HepG2 (cell line): ENCODE measurements at regions not wholly inside any gene's neighbourhood (a gene's known extent, or its start where the extent isn't known, plus 50 kb on each side); places are given as distances from the start of the nearest gene placed in this dataset.

Experiments
- ADNP ChIP-seq: sonication (generic); formaldehyde crosslinking; IDR thresholded peaks from 2 replicates; pipeline ENCODE4 v1.4.0; 2020; ENCODE audit warnings: missing genetic modification reagents
- GABPB1 ChIP-seq: IDR thresholded peaks from 2 replicates; pipeline ENCODE4 v1.6.1; 2016; ENCODE audit warnings: mild to moderate bottlenecking, missing genetic modification reagents, moderate library complexity, missing compliant biosample characterization
- GZF1 ChIP-seq: sonication (generic); formaldehyde crosslinking; IDR thresholded peaks from 2 replicates; pipeline ENCODE4 v1.5.1; 2020; ENCODE audit warnings: mild to moderate bottlenecking, missing genetic modification reagents
- IRF2 ChIP-seq: IDR thresholded peaks from 2 replicates; pipeline ENCODE4 v1.6.1; 2018; ENCODE audit warnings: missing genetic modification reagents, missing compliant biosample characterization
- MTA1 ChIP-seq: sonication (generic); formaldehyde crosslinking; IDR thresholded peaks from 2 replicates; pipeline ENCODE4 v1.4.0; 2020; ENCODE audit warnings: missing genetic modification reagents, mild to moderate bottlenecking, borderline replicate concordance
- MTF1 ChIP-seq: sonication (generic); formaldehyde crosslinking; IDR thresholded peaks from 2 replicates; pipeline ENCODE4 v1.5.0; 2020; ENCODE audit warnings: missing genetic modification reagents
- NAIF1 ChIP-seq: sonication (generic); formaldehyde crosslinking; IDR thresholded peaks from 2 replicates; pipeline ENCODE4 v1.5.0; 2020; ENCODE audit warnings: mild to moderate bottlenecking, missing genetic modification reagents, borderline replicate concordance
- NCOA1 ChIP-seq: sonication (generic); formaldehyde crosslinking; IDR thresholded peaks from 2 replicates; pipeline ENCODE4 v1.9.0; 2021; ENCODE audit warnings: missing genetic modification reagents
- PHF5A ChIP-seq: IDR thresholded peaks from one replicate; pipeline ENCODE4 v1.6.1; 2018; ENCODE audit warnings: low read depth, missing genetic modification reagents; ENCODE audit not compliant: unreplicated experiment
- RFX5 ChIP-seq: IDR thresholded peaks from 2 replicates; pipeline ENCODE4 v1.6.1; 2011; ENCODE audit warnings: low read depth, low read length, improper control_type of control experiment
- SAFB2 ChIP-seq: sonication (generic); formaldehyde crosslinking; IDR thresholded peaks from 2 replicates; pipeline ENCODE4 v1.5.1; 2020; ENCODE audit warnings: missing genetic modification reagents, low read depth, mild to moderate bottlenecking, borderline replicate concordance
- SALL1 ChIP-seq: sonication (generic); formaldehyde crosslinking; IDR thresholded peaks from 2 replicates; pipeline ENCODE4 v1.8.0; 2022; ENCODE audit warnings: mild to moderate bottlenecking, missing genetic modification reagents
- SIX1 ChIP-seq: sonication (generic); formaldehyde crosslinking; IDR thresholded peaks from 2 replicates; pipeline ENCODE4 v1.4.0; 2020; ENCODE audit warnings: missing genetic modification reagents, borderline replicate concordance
- SOX5 ChIP-seq: IDR thresholded peaks from 2 replicates; pipeline ENCODE4 v1.6.1; 2016; ENCODE audit warnings: borderline replicate concordance
- STAT5B ChIP-seq: sonication (generic); formaldehyde crosslinking; IDR thresholded peaks from 2 replicates; pipeline ENCODE4 v1.4.0; 2020; ENCODE audit warnings: missing genetic modification reagents
- SYNCRIP ChIP-seq: fragments of 200-400 bp; formaldehyde crosslinking; IDR thresholded peaks from 2 replicates; pipeline ENCODE4 v1.6.1; 2018; ENCODE audit warnings: mild to moderate bottlenecking, low read depth, low read length; ENCODE audit not compliant: insufficient read depth
- TBL1XR1 ChIP-seq: fragments of 150-350 bp; IDR thresholded peaks from 2 replicates; pipeline ENCODE4 v1.6.1; 2014; ENCODE audit warnings: borderline replicate concordance, low read length; ENCODE audit not compliant: partially characterized antibody
- ZFP37 ChIP-seq: sonication (generic); formaldehyde crosslinking; IDR thresholded peaks from 2 replicates; pipeline ENCODE4 v1.4.0; 2020; ENCODE audit warnings: missing genetic modification reagents, borderline replicate concordance
- ZNF160 ChIP-seq: sonication (generic); formaldehyde crosslinking; IDR thresholded peaks from 2 replicates; pipeline ENCODE4 v1.8.0; 2022; ENCODE audit warnings: mild to moderate bottlenecking, inconsistent platforms, missing genetic modification reagents
- ZNF281 ChIP-seq: sonication (generic); formaldehyde crosslinking; IDR thresholded peaks from 2 replicates; pipeline ENCODE4 v1.4.0; 2020; ENCODE audit warnings: missing genetic modification reagents, borderline replicate concordance
- ZNF362 ChIP-seq: sonication (generic); formaldehyde crosslinking; IDR thresholded peaks from 2 replicates; pipeline ENCODE4 v1.4.0; 2020; ENCODE audit warnings: missing genetic modification reagents, mild to moderate bottlenecking, borderline replicate concordance
- ZNF484 ChIP-seq: sonication (generic); formaldehyde crosslinking; IDR thresholded peaks from 2 replicates; pipeline ENCODE4 v1.5.1; 2020; ENCODE audit warnings: mild to moderate bottlenecking, low read depth, missing genetic modification reagents, borderline replicate concordance
- ZNF530 ChIP-seq: sonication (generic); formaldehyde crosslinking; IDR thresholded peaks from 2 replicates; pipeline ENCODE4 v1.5.0; 2020; ENCODE audit warnings: low read depth, mild to moderate bottlenecking, missing genetic modification reagents
- ZNF552 ChIP-seq: sonication (generic); formaldehyde crosslinking; IDR thresholded peaks from 2 replicates; pipeline ENCODE4 v1.9.0; 2022; ENCODE audit warnings: missing genetic modification reagents, mild to moderate bottlenecking, borderline replicate concordance
- ZNF557 ChIP-seq: sonication (generic); formaldehyde crosslinking; IDR thresholded peaks from 2 replicates; pipeline ENCODE4 v1.4.0; 2020; ENCODE audit warnings: missing genetic modification reagents
- ZNF614 ChIP-seq: IDR thresholded peaks from 2 replicates; pipeline ENCODE4 v1.6.1; 2018; ENCODE audit warnings: missing biosample characterization, missing genetic modification reagents, inconsistent platforms, borderline replicate concordance

- TF ChIP-seq ZNF362 (CRISPR knock-in tag), result no peak
- TF ChIP-seq SIX1 (CRISPR knock-in tag), result no peak
- no peak for TF ChIP-seq SYNCRIP
- no peak for TF ChIP-seq TBL1XR1
- TF ChIP-seq MTA1 (CRISPR knock-in tag), result no peak
- no peak for TF ChIP-seq NCOA1
- no peak for TF ChIP-seq PHF5A (CRISPR knock-in tag)
- TF ChIP-seq SALL1 (CRISPR knock-in tag), result peak; percentile 79
- TF ChIP-seq RFX5, result no peak
- no peak for TF ChIP-seq ZNF281 (CRISPR knock-in tag)
- 0 out of 2 replicates have a peak, but pooled peaks have one; percentile 37 for TF ChIP-seq IRF2 (CRISPR knock-in tag)
- TF ChIP-seq NAIF1 (CRISPR knock-in tag), result no peak
- no peak for TF ChIP-seq ZNF530 (CRISPR knock-in tag)
- no peak for TF ChIP-seq ZFP37 (CRISPR knock-in tag)
- 0 out of 2 replicates have a peak, but pooled peaks have one; percentile 43 for TF ChIP-seq ZNF614 (CRISPR knock-in tag)
- peak; percentile 39; the same call in 1 of the 2 replicates for TF ChIP-seq SOX5 (CRISPR knock-in tag)
- no peak for TF ChIP-seq ZNF557 (CRISPR knock-in tag)
- TF ChIP-seq GZF1 (CRISPR knock-in tag), result no peak
- TF ChIP-seq ADNP, result no peak
- TF ChIP-seq SAFB2 (CRISPR knock-in tag), result no peak
- TF ChIP-seq ZNF552 (CRISPR knock-in tag), result no peak
- no peak for TF ChIP-seq ZNF160 (CRISPR knock-in tag)
- TF ChIP-seq GABPB1 (CRISPR knock-in tag), result peak; percentile 28; the same call in 1 of the 2 replicates
- TF ChIP-seq ZNF484, result no peak
- no peak for TF ChIP-seq MTF1
- TF ChIP-seq STAT5B (CRISPR knock-in tag), result no peak
These were observed 51.1 kb upstream of the TMEM33 start (continued) for GRCh38 chr4:41883988-41884734.
